Astrocyte of the cerebellum (primary cell): ENCODE measurements at regions not wholly inside any gene's neighbourhood (a gene's known extent, or its start where the extent isn't known, plus 50 kb on each side); places are given as distances from the start of the nearest gene placed in this dataset.

ENCODE experiments used
- DNase-seq: peaks from one replicate; pipeline ENCODE4 v3.0.0-alpha.2; 2011; ENCODE audit warnings: low read depth
- H3K4me3 ChIP-seq: 2 replicates; pipeline ENCODE4 v1.5.1; 2011; ENCODE audit warnings: mild to moderate bottlenecking, low read depth, low read length, moderate library complexity
- CTCF ChIP-seq: IDR thresholded peaks from 2 replicates; pipeline ENCODE4 v1.5.1; 2012; ENCODE audit warnings: low read length, low read depth, moderate library complexity, mild to moderate bottlenecking; ENCODE audit errors: missing control alignments
- in situ Hi-C: cut with HindIII; loops from 2 replicates; pipeline ENCODE4 v1.10.0; 2017; ENCODE audit warnings: low sequenced_read_pairs

- DNase-seq, result no peak
- in situ Hi-C loops, result no loop called here
- TF ChIP-seq CTCF, result no peak
- no peak overlapping the region for H3K4me3 ChIP-seq
These were observed 369.9 kb downstream of the CDH26 start for GRCh38 chr20:60327971-60328660.

GRCh38 chr20:60330461-60330860 lies 372.2 kb downstream of the CDH26 start:
- no peak overlapping the region for H3K4me3 ChIP-seq
- no peak for TF ChIP-seq CTCF
- in situ Hi-C loops, result no loop called here
- no peak for DNase-seq

- H3K4me3 ChIP-seq, result no peak overlapping the region
- in situ Hi-C loops, result no loop called here
- DNase-seq, result no peak
- no peak for TF ChIP-seq CTCF
These were observed 373.6 kb downstream of the CDH26 start for GRCh38 chr20:60331688-60332300.

- H3K4me3 ChIP-seq, result no peak overlapping the region
- no peak for TF ChIP-seq CTCF
- DNase-seq, result no peak
- in situ Hi-C loops, result no loop called here
These were observed 374.3 kb downstream of the CDH26 start for GRCh38 chr20:60332523-60332922.

- no peak for DNase-seq
These were observed 376.7 kb downstream of the CDH26 start for GRCh38 chr20:60334911-60335310.

GRCh38 chr20:60338556-60338955 lies 380.3 kb downstream of the CDH26 start:
- no peak for DNase-seq
- in situ Hi-C loops, result loop anchor here (5.0 kb wide), 1 partner anchor 61 kb away; no protein-coding TSS in a partner anchor
- TF ChIP-seq CTCF, result no peak
- no peak overlapping the region for H3K4me3 ChIP-seq

More at GRCh38 chr20:60334911-60335310, 376.7 kb downstream of the CDH26 start:
- in situ Hi-C loops, result loop anchor here (5.0 kb wide), 1 partner anchor 58 kb away; no protein-coding TSS in a partner anchor
- H3K4me3 ChIP-seq, result no peak overlapping the region
- no peak for TF ChIP-seq CTCF
